B cell (primary cell): ENCODE measurements at regions not wholly inside any gene's neighbourhood (a gene's known extent, or its start where the extent isn't known, plus 50 kb on each side); places are given as distances from the start of the nearest gene placed in this dataset.

Experiments
- ATAC-seq: fragments of 200-7000 bp; cut with Tn5 transposase; one replicate; pipeline ENCODE4 v1.10.0; 2021; ENCODE audit warnings: low read depth, mild to moderate bottlenecking, moderate number of reproducible peaks, moderate library complexity
- CTCF ChIA-PET: fragments of 350-600 bp; sonication (Branson Sonifier 250); formaldehyde crosslinking; loops from one replicate; lab custom pipeline; 2021; ENCODE audit warnings: antibody characterized with exemption, inconsistent platforms; lab: Charles Lee
- POLR2A ChIA-PET: fragments of 350-600 bp; sonication (Branson Sonifier 250); formaldehyde crosslinking; loops from one replicate; lab custom pipeline; 2021; ENCODE audit warnings: antibody characterized with exemption; lab: Charles Lee
- DNase-seq: peaks from one replicate; pipeline ENCODE4 v3.0.0; 2013
- H2AFZ ChIP-seq: 2 replicates; pipeline ENCODE4 v1.6.1; 2012; ENCODE audit warnings: mild to moderate bottlenecking, low read depth, low read length; ENCODE audit not compliant: insufficient read depth, poor library complexity, severe bottlenecking
- H3K27ac ChIP-seq, 2 donors: 1 replicate in 1 of 2; 2 replicates in 1 of 2; pipeline ENCODE4 v1.5.1; 2012 to 2013; ENCODE audit warnings: low read length in 2 of 2, mild to moderate bottlenecking in 2 of 2, moderate library complexity in 1 of 2
- H3K27me3 ChIP-seq, 4 experiments: fragments of 200-600 bp in 1 of 4; sonication (generic) in 1 of 4; replicated peaks in 1 of 4; 1 replicate in 2 of 4; 2 replicates in 2 of 4; pipeline versions ENCODE4 v1.6.1 to v1.7.0; 2013 to 2016; ENCODE audit warnings: low read length in 3 of 4, mild to moderate bottlenecking in 2 of 4, mixed read lengths in 1 of 4, moderate library complexity in 1 of 4; ENCODE audit not compliant: insufficient read depth in 4 of 4, control insufficient read depth in 3 of 4; ENCODE audit errors: control extremely low read depth in 1 of 4
- H3K36me3 ChIP-seq, 2 experiments: replicated peaks in 1 of 2; 1 replicate in 1 of 2; 2 replicates in 1 of 2; pipeline versions ENCODE4 v1.6.1 to v1.7.1; 2013; ENCODE audit warnings: low read length in 1 of 2; ENCODE audit not compliant: insufficient read depth in 2 of 2, control insufficient read depth in 1 of 2; ENCODE audit errors: control extremely low read depth in 1 of 2, extremely low read depth in 1 of 2
- H3K4me1 ChIP-seq, 2 donors: fragments of 200-600 bp in 1 of 2; sonication (generic) in 1 of 2; 1 replicate in 1 of 2; 2 replicates in 1 of 2; pipeline versions ENCODE4 v1.5.1 to v1.6.1; 2013 to 2017; ENCODE audit warnings: low read length in 2 of 2; ENCODE audit not compliant: control insufficient read depth in 2 of 2, insufficient read depth in 2 of 2
- H3K4me2 ChIP-seq: replicated peaks from 2 replicates; pipeline ENCODE3; 2012; ENCODE audit warnings: mild to moderate bottlenecking, low read depth, low read length; ENCODE audit not compliant: poor library complexity, severe bottlenecking
- H3K4me3 ChIP-seq, 5 experiments: fragments of 200-600 bp in 1 of 5; sonication (generic) in 1 of 5; 1 replicate in 3 of 5; 2 replicates in 2 of 5; pipeline versions ENCODE4 v1.5.1 to v1.7.0; 2011 to 2016; ENCODE audit warnings: low read length in 4 of 5, mild to moderate bottlenecking in 4 of 5, low read depth in 2 of 5, control low read depth in 1 of 5, moderate library complexity in 1 of 5; ENCODE audit not compliant: insufficient read depth in 1 of 5; ENCODE audit errors: control extremely low read depth in 1 of 5, extremely low read depth in 1 of 5
- H3K79me2 ChIP-seq: fragments of 200-600 bp; sonication (generic); one replicate; pipeline ENCODE4 v1.6.0; 2016; ENCODE audit warnings: low read length; ENCODE audit not compliant: control insufficient read depth, insufficient read depth
- H3K9ac ChIP-seq: fragments of 200-600 bp; sonication (generic); 2 replicates; pipeline ENCODE4 v1.6.1; 2017; ENCODE audit warnings: mild to moderate bottlenecking, low read length, moderate library complexity
- H3K9me3 ChIP-seq, 3 donors: one replicate each; pipeline versions ENCODE4 v1.6.1 to v1.7.1; 2013; ENCODE audit warnings: low read length in 2 of 3; ENCODE audit not compliant: control insufficient read depth in 2 of 3, insufficient read depth in 1 of 3; ENCODE audit errors: control extremely low read depth in 1 of 3
- H4K20me1 ChIP-seq: 2 replicates; pipeline ENCODE4 v1.6.0; 2012; ENCODE audit warnings: mild to moderate bottlenecking, low read length; ENCODE audit not compliant: insufficient read depth, control insufficient read depth, poor library complexity, severe bottlenecking
- H3K27ac Mint-ChIP-seq: one replicate; pipeline ENCODE4 v1.8.0; 2021; ENCODE audit warnings: mixed read lengths
- H3K27me3 Mint-ChIP-seq: one replicate; pipeline ENCODE4 v1.8.0; 2021; ENCODE audit warnings: mixed read lengths
- H3K4me1 Mint-ChIP-seq: one replicate; pipeline ENCODE4 v1.8.0; 2021; ENCODE audit warnings: mixed read lengths
- H3K4me3 Mint-ChIP-seq: one replicate; pipeline ENCODE4 v1.8.0; 2021; ENCODE audit warnings: mixed read lengths
- H3K9me3 Mint-ChIP-seq: one replicate; pipeline ENCODE4 v1.8.0; 2022; ENCODE audit warnings: mixed read lengths; ENCODE audit not compliant: insufficient read depth
- CTCF ChIP-seq: fragments of 200-600 bp; IDR thresholded peaks from one replicate; pipeline ENCODE4 v1.8.0; 2022; ENCODE audit warnings: antibody characterized with exemption, mild to moderate bottlenecking
- EZH2 ChIP-seq: IDR thresholded peaks from 2 replicates; pipeline ENCODE4 v1.6.1; 2012; ENCODE audit warnings: borderline replicate concordance, low read depth, mild to moderate bottlenecking, moderate library complexity, low read length; ENCODE audit not compliant: insufficient read depth, poor library complexity, severe bottlenecking
- WGBS: methylation state at CpG from one replicate; pipeline ENCODE4 v1.1.5; 2013; ENCODE audit warnings: missing lambda C conversion rate; ENCODE audit not compliant: insufficient coverage; 5-methylcytosine and 5-hydroxymethylcytosine counted together
- intact Hi-C: fragments of 100-400 bp; cut with micrococcal nuclease; formaldehyde crosslinking; loops from one replicate; pipeline ENCODE4 v1.10.0; 2022

- Histone ChIP-seq H2AFZ (no peak overlapping the region), H3K36me3 (no peaks in the 10 kb centered on the region), H3K79me2 (no peaks in the 10 kb centered on the region), H3K4me3 (no peak overlapping the region), H3K4me2 (no peak overlapping the region), H3K27ac (no peak overlapping the region), H3K4me1 (no peaks in the 10 kb centered on the region), H3K27me3 (peaks cover 0 to 3% (median 0%) of the 10 kb centered on the region in 4 experiments), H3K9ac (no peak overlapping the region), H4K20me1 (no peaks in the 10 kb centered on the region), H3K9me3 (no peaks in the 10 kb centered on the region)
- H3K27ac Mint-ChIP-seq: no peak overlapping the region
- intact Hi-C loops: no loop called here
- WGBS: 81% methylated on average over 3 of the region's 4 CpGs
- H3K4me3 Mint-ChIP-seq: no peak overlapping the region
- no peak for ATAC-seq
- ChIA-PET CTCF (no interaction called here), POLR2A (no interaction called here)
- H3K9me3 Mint-ChIP-seq: no peaks in the 10 kb centered on the region
- no peak for DNase-seq
- no peaks in the 10 kb centered on the region for H3K4me1 Mint-ChIP-seq
- peaks cover 9% of the 10 kb centered on the region for H3K27me3 Mint-ChIP-seq
- no peak for TF ChIP-seq CTCF
- TF ChIP-seq EZH2: no peak
Observed at GRCh38 chr2:109046925-109047508, 58.0 kb upstream of the EDAR start.

DNA sequence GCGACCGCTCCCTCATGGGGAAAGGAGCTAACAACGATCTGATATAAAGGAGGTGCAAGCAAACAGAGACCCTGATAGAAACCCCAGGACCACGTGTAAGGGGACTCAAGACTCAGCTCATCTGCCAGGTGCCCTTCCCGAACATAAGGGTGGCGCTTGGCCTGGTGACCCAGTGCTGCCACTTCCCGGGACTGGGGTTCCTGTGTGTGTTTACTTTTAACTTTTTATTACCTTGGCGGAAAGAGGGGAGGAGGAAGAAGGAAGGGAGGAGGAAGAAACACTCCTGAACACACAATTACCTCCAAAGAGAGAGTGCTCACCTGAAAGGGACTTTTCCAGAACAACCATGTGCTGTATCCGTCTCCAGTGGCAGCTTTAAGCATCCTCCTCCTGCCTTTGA is 56.5 kb upstream of the EDAR start:
- H3K27me3 ChIP-seq: peaks cover 0 to 3% (median 0%) of the 10 kb centered on the region in 4 experiments
- ATAC-seq (no peak), DNase-seq (no peak)
- H3K36me3 ChIP-seq: no peaks in the 10 kb centered on the region
- H3K4me2 ChIP-seq: no peak overlapping the region
- TF ChIP-seq CTCF (no peak), EZH2 (no peak)
- no peak overlapping the region for H2AFZ ChIP-seq
- no peaks in the 10 kb centered on the region for H4K20me1 ChIP-seq
- Mint-ChIP-seq H3K27me3 (peaks cover 9% of the 10 kb centered on the region), H3K9me3 (no peaks in the 10 kb centered on the region), H3K4me1 (no peaks in the 10 kb centered on the region), H3K4me3 (no peak overlapping the region), H3K27ac (no peak overlapping the region)
- intact Hi-C loops: no loop called here
- CTCF ChIA-PET: no interaction called here
- H3K4me1 ChIP-seq: no peaks in the 10 kb centered on the region
- H3K79me2 ChIP-seq: no peaks in the 10 kb centered on the region
- H3K9me3 ChIP-seq: no peaks in the 10 kb centered on the region
- POLR2A ChIA-PET: no interaction called here
- H3K9ac ChIP-seq: no peak overlapping the region
- no peak overlapping the region for H3K27ac ChIP-seq
- WGBS: 93% methylated on average over 6 of the region's 9 CpGs
- no peak overlapping the region for H3K4me3 ChIP-seq
